ENCODE measurements at regions not wholly inside any gene's neighbourhood (a gene's known extent, or its start where the extent isn't known, plus 50 kb on each side); places are given as distances from the start of the nearest gene placed in this dataset.

DNA sequence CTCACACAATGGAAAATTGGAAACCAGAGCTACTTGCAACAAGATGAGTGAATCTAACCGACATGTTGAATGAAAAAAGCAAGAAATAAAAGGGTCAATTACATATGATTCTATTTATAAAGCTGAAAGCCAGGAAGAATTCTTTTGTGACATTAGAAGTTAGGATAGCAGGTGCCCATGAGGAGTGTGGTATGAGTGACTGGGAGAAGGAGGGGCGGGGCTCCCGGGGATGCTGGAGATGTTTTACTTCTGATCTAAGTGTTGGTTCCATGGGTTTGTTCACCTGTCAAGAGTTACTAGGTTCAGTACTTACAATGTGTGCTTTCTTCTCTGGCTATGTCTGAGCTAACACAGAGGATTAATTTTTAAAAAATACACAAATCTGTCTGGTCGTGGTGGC lies 60.8 kb downstream of the NSMCE3 start:
- Histone ChIP-seq H3K4me3 (ENCODE audit: low read depth, low read length) (no peak overlapping the region), H3K27me3 (ENCODE audit: control insufficient read depth, insufficient read depth, low read length) (peaks cover 3% of the 10 kb centered on the region), H3K27ac (ENCODE audit: low read depth, low read length) (no peak overlapping the region), H3K9me3 (ENCODE audit: control insufficient read depth, insufficient read depth, low read length) (no peaks in the 10 kb centered on the region)
- ChIA-PET POLR2A (no interaction called here), CTCF (no interaction called here)
- TF ChIP-seq, protein P1, sequence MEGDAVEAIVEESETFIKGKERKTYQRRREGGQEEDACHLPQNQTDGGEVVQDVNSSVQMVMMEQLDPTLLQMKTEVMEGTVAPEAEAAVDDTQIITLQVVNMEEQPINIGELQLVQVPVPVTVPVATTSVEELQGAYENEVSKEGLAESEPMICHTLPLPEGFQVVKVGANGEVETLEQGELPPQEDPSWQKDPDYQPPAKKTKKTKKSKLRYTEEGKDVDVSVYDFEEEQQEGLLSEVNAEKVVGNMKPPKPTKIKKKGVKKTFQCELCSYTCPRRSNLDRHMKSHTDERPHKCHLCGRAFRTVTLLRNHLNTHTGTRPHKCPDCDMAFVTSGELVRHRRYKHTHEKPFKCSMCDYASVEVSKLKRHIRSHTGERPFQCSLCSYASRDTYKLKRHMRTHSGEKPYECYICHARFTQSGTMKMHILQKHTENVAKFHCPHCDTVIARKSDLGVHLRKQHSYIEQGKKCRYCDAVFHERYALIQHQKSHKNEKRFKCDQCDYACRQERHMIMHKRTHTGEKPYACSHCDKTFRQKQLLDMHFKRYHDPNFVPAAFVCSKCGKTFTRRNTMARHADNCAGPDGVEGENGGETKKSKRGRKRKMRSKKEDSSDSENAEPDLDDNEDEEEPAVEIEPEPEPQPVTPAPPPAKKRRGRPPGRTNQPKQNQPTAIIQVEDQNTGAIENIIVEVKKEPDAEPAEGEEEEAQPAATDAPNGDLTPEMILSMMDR (IDR thresholded peaks at IDR 0.05; ENCODE audit: low read depth, low read length), result no peak
- DNase-seq (ENCODE audit: low read depth, low spot score), result no peak

- Histone ChIP-seq H3K27me3 (ENCODE audit: control insufficient read depth, insufficient read depth, low read length) (peaks cover 3% of the 10 kb centered on the region), H3K4me3 (ENCODE audit: low read depth, low read length) (no peak overlapping the region), H3K9me3 (ENCODE audit: control insufficient read depth, insufficient read depth, low read length) (no peaks in the 10 kb centered on the region), H3K27ac (ENCODE audit: low read depth, low read length) (no peak overlapping the region)
- POLR2A ChIA-PET, result no interaction called here
- CTCF ChIA-PET, result no interaction called here
- TF ChIP-seq, protein P1 (IDR thresholded peaks at IDR 0.05; ENCODE audit: low read depth, low read length), result no peak
- no peak for DNase-seq (ENCODE audit: low read depth, low spot score)
These were observed 61.3 kb downstream of the NSMCE3 start for GRCh38 chr15:29208352-29208751.

DNA sequence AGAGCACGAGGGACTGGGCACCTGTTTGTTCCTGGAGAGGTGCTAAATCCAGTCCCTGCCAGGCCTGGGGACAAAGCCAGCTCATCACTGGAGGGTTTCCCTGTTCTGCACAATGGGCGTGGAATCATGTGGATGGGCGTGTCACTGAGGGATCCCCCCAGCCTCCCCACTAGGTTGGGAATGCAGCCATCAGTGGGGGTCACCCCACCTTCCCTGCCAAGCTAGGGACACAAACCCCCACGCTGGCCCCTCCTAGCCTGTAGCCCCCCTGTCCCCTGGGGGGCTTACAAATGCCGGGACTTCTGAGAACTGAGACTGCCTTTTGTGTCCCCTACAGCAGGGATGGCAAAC lies 61.9 kb downstream of the NSMCE3 start:
- Histone ChIP-seq H3K27me3 (ENCODE audit: control insufficient read depth, insufficient read depth, low read length) (peaks cover 3% of the 10 kb centered on the region), H3K4me3 (ENCODE audit: low read depth, low read length) (no peak overlapping the region), H3K9me3 (ENCODE audit: control insufficient read depth, insufficient read depth, low read length) (no peaks in the 10 kb centered on the region), H3K27ac (ENCODE audit: low read depth, low read length) (no peak overlapping the region)
- no peak for DNase-seq (ENCODE audit: low read depth, low spot score)
- TF ChIP-seq, protein P1 (IDR thresholded peaks at IDR 0.05; ENCODE audit: low read depth, low read length), result no peak
- CTCF ChIA-PET, result no interaction called here
- POLR2A ChIA-PET, result no interaction called here

GRCh38 chr15:29207027-29207757 lies 62.4 kb downstream of the NSMCE3 start:
- TF ChIP-seq, protein P1 (IDR thresholded peaks at IDR 0.05; ENCODE audit: low read depth, low read length), result no peak
- Histone ChIP-seq H3K27ac (ENCODE audit: low read depth, low read length) (no peak overlapping the region), H3K9me3 (ENCODE audit: control insufficient read depth, insufficient read depth, low read length) (no peaks in the 10 kb centered on the region), H3K4me3 (ENCODE audit: low read depth, low read length) (no peak overlapping the region), H3K27me3 (ENCODE audit: control insufficient read depth, insufficient read depth, low read length) (peaks cover 3% of the 10 kb centered on the region)
- DNase-seq (ENCODE audit: low read depth, low spot score), result no peak
- ChIA-PET CTCF (no interaction called here), POLR2A (no interaction called here)

DNA sequence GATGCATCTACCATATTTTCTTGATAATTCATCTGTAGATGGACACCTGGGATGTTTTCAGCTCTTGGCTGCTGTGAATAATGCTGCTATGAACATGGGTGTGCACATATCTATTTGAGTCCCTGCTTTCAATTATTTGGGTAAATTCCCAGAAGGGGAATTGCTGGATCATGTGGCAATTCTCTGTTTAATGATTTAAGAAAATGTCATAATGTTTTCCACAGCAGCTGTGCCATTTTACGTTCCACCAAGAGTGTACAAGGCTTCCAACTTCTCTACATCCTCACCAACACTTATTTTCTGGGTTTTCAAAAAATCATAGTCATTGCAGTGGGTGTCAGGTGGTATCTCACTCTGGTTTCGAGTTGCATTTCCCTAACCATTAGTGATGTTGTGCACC lies 64.4 kb downstream of the NSMCE3 start:
- ChIA-PET POLR2A (no interaction called here), CTCF (no interaction called here)
- Histone ChIP-seq H3K27ac (ENCODE audit: low read depth, low read length) (no peak overlapping the region), H3K9me3 (ENCODE audit: control insufficient read depth, insufficient read depth, low read length) (no peaks in the 10 kb centered on the region), H3K4me3 (ENCODE audit: low read depth, low read length) (no peak overlapping the region), H3K27me3 (ENCODE audit: control insufficient read depth, insufficient read depth, low read length) (peaks cover under 1% of the 10 kb centered on the region)
- no peak for DNase-seq (ENCODE audit: low read depth, low spot score)
- TF ChIP-seq, protein P1 (IDR thresholded peaks at IDR 0.05; ENCODE audit: low read depth, low read length), result no peak

Measured in AG04450 (cell line).